Stimulated activated CD4-positive, alpha-beta T cell treated with anti-CD3 and anti-CD28 coated beads, Interleukin-2, amount 100 ng/mL, for 48 hours (primary cell): ENCODE measurements at regions not wholly inside any gene's neighbourhood (a gene's known extent, or its start where the extent isn't known, plus 50 kb on each side); places are given as distances from the start of the nearest gene placed in this dataset.
"Not testable (repeated sequence)": the region's sequence is repeated elsewhere in the genome, so short reads cannot be mapped to it uniquely, and the experiment has no call there.

Experiments
- DNase-seq, 2 donors: peaks; one replicate each; pipeline ENCODE4 v3.0.0-alpha.2; 2020

DNA sequence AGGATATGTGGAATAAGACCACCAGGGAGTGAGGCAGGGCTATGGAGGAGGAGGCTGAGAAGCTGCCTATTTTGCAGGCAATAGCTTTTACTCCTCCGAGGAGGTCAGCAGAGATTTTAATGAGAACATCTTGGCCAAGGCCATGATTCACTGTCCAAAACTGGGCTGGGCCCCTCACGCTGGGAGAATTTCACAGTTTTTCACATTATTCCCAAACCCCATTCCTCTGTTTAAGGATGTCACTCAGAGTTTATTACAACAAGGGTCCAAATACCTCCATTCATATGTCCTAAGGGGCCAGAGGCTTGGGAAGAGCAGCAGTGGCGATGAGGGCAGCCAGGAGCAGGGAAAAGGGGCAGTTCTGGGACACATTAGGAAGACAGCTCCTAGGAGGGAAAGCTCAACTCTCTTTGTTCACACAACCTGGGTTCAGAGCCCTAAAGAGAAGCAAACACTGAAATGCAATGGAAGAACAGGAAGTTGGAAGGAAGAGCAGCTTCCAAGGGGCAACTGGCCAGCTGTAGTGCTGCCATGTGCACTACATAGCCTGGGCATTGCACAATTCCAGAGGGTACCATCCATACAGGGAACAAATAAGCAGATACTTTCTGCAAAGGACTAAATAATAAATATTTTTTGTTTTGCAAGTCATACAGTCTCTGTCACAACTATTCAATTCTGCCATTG lies 283.2 kb downstream of the NUAK1 start:
- no peak for DNase-seq

DNA sequence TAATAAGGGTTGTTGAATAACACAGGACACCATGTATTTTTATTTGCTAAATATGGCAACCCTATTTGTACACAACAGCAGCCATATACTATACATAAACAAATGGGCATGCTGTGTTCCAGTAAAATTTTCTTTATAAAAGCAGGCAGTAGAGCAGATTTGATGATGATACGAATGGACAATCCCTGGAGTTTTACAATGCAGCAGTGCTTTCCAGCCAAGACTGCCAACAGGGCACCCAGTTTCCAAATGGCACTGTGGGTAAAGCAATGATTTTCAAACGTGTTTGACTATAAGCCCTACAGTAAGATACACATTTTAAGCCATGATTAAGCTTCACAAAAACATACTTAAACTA lies 282.7 kb downstream of the NUAK1 start:
- DNase-seq: no peak

DNA sequence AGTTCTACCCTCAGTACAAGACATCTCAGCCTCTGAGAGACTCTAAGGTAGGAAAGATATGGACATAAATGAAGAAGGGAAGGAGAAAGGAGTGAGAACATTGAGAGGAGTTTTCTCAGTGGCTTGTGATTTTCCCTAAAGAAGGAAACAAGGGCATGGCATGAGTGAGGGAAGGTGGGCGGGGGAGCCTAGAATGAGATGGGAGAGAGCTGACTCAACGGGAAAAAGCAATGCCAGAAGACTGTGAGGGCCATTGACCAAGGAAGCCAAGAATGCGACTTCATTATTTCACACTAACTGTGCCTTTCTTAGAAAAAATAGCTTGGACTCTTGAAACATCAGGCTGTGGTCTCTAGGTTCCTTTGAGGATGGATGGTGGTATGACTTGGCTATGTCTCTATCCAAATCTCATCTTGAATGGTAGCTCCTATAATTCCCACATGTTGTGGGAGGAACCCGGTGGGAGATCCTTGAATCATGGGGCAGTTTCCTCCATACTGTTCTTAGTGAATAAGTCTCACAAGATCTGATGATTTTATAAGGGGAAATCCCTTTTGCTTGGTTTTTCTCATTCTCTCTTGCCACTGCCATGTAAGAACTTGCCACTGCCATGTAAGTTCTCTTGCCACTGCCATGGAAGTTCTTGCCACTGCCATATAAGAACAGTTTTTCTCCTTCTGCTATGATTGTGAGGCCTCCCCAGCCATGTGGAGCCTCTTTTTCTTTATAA lies 279.6 kb downstream of the NUAK1 start:
- no peak for DNase-seq

DNA sequence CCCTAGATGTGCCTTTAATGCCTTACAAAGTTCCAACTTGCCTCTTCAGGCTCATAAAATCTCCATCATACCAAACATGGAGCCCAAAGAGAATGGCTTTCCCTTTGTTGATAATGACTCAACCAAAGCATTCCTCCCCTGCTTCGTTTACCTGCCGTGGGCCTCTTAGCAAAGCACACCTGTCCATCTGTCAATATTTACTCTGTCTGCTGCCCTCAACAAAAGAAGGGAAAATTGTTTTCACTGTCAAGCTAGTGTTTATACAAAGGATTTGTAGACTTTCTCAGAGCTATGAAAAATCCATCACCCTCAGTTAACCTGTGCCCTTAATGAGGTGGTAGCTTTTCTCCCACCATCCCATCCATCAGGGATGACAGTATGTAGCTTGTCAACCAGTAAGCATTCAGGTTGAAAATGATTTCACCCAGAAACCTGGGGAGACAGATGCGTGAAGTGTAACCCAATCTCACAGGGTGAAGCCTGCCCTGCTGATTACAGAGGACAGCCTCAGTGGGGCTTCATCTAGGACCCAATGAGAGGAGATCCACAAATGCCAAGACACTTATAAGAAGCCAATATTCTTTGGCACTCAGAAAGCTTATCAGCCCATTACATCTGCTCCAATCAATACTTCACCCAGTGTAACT lies 278.1 kb downstream of the NUAK1 start:
- DNase-seq: no peak

DNA sequence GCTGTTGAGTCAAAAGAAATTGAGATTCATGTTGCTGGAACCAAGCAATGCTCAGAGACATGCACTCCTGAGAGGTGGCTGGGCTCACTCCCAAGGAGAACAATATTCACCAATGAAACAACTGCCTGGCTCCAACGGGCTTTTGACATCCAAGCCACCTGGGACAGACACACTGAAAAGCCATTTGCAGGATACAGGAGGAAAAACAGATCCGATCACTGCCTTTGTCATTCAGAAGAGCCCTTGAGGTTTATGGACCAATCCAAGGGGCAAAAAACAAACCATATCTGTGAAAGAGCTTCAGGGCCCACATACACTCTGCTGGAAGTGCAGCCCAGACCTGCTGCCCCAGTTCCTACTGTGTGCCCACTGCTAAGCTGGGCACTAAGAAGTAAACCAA lies 277.5 kb downstream of the NUAK1 start:
- no peak for DNase-seq

DNA sequence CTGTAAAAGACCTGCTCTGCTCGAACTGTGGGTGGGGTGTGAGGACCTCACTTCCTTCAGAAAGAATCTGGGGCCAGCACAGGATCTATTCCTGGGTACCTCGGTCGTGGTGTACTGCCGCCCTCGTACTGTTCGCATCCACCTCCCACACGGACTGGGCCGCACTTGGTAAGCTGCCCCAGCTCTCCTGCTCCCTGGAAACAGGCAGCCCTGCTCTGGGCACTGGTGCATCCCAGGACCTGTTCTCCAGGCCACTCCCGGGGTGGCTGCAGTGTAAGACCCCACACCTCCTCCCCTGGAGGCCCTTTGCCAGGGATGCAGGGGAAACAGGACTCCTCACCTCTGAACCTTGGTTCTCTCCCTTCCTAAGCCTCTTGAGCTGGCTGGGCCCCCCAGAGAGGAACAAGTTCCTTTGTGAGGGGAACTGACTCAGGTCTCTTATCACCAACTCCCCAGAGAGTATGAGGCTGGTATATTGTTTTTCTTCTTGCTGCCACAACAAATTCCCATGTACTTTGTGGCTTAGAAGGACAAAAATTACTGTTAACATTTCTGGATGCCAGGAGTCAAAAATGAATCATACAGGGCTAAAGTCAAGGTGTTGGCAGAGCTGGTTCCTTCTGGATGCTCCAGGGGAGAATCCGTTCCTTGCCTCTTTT lies 276.5 kb downstream of the NUAK1 start:
- no peak for DNase-seq

DNA sequence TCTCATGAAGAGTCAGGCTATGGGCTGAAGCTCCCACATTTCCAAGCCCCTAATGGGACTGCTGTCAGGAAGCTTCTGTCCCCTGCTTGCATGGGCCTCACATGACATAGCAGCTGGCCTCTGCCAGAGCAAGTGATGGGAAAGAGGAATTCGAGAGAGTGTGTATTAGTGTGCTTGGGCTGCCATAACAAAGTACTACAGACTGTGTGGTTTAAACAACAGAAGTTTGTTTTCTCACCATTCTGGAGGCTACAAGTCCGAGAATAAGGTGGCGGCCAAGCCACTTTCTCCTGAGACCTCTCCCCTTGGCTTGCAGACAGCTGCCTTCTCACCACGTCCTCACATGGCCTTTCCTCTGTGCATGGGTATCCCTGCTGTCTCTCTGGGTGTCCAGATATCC lies 274.4 kb downstream of the NUAK1 start:
- no peak for DNase-seq

DNA sequence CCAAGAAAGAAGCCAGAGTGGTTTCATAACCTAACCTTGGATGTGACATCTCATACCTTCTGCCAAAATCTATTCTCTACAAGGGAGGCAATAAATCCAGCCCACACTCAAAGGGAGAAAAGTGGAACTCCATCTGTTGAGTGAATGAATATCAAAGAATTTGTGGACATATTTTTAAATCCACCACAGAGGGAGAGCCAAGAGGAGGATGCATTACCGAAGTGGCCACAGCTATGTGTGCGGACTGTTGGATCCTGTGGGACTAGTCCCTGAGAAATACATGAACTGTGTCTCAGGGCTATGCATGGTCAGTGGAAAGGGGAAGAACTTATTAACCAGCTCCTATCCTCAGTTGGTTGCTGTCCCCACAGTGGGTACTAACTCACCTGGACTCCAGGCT lies 273.9 kb downstream of the NUAK1 start:
- DNase-seq: no peak

DNA sequence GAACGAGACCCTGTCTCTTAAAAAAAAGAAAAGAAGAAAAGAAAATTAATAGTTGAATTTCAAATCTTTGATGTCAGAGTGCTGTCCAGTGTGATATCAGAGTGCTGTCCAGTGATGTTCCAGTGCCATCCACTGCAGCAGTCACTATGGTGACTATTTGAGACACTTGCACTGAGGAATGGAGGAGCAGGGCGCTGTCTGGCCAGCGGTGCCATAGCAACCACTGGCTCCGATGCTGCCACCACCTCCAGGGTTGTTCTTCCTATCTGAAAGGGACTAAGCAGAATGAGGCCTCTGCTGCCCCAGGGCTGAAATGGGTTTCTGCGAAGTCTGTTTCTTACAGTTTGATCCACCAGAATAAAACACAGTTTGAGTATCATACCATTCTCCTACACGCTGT lies 272.9 kb downstream of the NUAK1 start:
- DNase-seq: no peak

DNA sequence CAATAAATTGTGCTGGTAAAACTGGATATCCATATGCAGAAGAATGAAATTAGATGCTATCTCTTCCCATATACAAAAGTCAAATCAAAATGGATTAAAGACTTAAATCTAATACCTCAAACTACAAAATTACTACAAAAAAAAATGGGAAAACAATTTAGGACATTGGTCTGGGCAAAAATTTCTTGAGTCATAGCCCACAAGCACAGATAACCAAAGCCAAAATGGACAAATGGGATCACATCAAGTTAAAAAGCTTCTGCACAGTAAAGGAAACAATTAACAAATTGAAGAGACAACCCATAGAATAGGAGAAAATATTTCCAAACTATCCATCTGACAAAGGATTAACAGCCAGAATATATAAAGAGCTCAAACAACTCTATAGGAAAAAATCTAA lies 264.6 kb downstream of the NUAK1 start:
- DNase-seq: no peak

DNA sequence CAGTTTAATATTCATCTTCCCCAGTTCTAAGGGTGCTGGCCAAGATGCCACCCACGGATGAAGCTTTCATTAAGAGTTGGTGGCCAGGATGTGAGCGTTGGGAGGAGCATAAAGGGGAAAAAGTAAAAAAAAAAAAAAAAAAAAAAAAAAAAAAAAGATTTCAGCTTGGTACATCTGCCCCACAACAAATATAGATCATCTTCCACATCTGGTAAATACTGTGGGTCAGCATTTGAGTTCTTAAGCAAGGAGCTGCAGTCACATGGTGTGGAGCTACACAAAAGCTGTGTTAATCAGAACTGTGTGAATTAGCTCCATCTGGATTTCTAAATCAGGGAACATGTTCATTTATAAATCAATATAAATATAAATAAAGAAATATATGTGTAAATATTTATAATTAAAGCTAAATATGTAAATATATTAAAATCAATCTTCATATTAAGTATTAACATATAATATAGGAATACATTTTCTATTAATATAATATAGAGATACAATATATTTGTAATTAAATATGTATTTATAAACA lies 262.3 kb downstream of the NUAK1 start:
- no peak for DNase-seq

DNA sequence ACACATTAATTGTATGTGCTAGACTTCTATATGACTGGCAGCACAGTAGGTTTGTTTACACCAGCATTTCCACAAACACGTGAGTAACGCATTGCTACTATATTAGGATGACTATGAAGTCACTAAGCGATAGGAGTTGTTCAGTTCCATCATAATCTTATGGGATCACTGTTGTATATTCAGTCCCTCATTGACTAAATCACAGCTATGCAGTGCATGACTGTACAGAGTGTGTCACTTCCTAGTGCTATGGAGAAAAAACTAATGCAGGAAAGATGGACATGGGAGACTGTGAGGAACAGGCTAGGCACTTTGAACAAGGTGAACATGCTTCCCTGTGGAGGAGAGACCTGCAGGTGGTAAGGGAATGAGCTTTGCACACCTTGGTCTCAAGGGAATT lies 259.8 kb downstream of the NUAK1 start:
- no peak for DNase-seq

DNA sequence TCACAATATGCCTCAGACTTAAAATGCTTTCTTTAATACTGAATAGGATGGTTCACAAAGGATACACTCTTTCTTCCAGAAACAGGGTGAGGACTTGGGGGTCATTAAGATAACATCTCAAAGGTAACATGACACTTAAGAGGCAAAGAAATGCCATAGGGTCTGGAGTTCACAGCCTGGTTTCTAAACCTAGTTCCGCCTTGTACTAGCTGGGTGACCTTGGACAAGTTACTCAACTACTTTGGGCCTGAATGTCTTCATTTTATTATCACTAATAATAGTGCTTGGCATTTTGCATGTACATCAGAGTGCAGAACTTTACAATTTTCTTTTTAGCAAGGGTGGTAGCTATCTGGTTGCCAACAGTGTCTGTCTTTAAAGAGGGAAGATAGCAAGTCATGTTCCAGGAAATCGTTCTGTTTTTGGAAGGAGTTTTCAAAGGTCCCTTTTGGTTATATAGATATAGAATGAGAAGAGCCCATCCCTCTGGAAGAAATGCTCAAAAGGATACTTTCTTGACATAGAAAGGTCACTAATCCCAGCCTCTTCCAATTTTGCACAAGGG lies 257.8 kb downstream of the NUAK1 start:
- no peak for DNase-seq

DNA sequence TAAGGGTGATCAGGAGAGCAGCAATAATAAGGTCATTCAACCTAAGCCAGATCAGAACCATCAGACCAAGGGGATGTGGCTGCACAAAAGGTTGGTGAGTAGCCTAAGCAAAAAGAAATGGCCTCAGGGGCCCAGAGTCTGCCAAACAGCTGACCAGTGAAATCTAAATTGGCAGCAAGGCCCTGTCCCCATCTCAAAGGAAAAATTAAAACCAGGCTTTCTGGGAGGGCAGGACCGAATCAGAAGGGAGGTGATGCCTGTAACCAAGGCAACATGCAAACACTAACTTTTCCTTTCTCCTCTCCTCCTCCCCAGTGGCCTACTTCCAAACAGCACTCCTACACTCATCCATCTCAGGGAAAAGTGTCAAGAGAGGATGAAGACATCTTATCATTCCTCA lies 256.4 kb downstream of the NUAK1 start:
- no peak for DNase-seq

DNA sequence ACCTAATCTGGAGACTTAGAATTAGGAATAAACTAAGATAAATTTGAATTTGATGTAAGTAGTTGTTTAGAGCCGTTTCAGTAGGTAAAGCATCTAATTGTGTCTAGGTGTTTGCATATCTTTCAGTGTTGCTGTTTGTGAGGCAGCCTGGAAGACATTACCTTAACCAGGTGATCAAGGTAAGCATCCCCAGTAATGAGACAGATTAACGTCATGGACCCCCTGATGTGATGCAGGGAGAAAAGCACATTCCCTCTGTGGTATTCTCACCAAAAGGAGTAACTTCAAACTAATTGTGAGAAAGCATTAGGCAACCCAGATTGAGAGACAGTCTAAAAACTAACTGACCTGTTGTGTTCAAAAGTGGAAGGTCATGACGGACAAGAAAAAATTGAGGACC lies 251.6 kb downstream of the NUAK1 start:
- no peak for DNase-seq

DNA sequence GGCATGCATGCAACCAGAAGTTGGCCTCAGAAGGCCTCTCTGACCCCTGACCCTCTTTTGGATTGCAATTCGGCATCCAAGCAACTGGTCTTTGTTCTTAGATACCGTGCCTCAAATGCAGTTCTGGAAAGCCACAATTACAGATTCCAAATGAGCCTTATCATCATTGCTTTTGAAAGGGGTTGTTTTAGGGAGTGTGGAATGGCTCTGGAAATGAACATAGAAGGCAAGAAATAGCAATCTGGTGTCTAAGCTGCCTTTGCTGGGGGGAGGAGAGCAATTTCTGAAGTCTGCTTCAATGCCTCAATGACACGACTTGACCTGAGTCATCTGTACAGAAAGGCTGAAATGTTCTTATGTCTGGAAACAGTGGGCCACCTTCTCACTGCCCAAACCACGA lies 250.1 kb downstream of the NUAK1 start:
- no peak for DNase-seq

DNA sequence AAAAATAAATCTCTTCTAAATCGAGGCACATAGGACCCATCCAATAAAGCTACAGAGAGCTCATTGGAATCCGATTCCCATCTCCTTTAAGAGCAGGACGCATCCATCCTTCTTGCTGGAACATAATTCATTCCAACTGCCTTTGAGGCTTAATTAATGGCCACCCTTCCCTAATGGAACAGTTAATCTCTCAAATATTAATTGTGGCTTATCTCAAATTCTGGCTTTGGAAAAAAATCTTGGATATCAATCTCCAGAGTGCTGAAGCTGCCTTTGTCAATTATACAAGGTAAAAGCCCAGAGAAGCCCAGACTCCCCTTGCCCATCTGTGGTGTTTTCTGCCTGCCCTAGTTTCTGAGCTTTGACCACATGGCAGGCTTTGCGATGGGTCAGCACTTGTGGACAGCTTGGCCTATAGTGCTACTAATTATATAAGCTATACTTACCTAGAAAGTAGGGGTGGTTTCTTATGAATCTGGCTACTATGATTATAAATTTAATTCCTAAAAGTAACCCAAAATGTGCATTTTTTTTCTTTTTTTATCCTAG lies 246.3 kb downstream of the NUAK1 start:
- DNase-seq: no peak

DNA sequence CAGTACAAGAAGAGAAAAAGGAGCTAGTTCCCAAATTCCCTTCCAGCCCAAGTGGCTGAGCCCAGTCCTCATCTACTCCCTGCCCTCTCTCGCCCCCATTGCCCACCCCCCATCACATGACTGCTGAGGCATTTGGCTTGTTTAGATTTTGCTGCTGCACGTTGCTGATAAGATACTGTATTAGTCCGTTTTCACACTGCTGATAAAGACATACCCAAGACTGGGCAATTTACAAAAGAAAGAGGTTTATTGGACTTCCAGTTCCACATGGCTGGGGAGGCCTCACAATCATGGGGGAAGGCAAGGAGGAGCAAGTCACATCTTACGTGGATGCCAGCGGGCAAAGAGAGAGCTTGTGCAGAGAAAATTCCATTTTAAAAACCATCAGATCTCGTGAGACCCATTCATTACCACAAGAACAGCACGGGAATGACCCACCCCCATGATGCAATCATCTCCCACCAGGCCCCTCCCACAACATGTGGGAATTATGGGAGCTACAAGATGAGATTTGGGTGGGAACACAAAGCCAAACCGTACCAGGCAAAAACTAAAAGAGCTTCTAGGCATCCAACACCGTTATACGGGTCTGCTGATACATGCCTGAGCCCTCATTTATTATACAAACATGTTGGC lies 243.4 kb downstream of the NUAK1 start:
- DNase-seq: not testable (repeated sequence)

DNA sequence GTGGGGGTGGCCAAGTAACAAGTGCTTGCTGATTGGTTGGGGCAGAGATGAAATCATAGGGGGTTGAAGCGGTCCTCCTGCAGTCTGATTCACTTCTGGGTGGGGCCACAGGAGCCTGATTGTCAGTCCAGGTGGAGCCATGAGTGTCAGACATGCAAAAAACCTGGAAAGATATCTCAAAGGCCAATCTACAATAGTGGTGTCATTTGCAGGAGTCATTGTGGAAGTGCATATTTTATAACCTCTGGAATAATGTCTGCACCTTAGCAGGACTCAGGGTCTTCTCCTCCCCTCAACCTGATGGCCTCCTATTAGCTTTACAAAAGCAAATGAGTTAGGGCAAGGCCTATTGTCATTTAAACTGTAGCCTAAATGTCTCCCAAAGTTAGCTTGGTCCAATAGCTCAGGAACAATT lies 241.4 kb downstream of the NUAK1 start:
- DNase-seq: no peak

DNA sequence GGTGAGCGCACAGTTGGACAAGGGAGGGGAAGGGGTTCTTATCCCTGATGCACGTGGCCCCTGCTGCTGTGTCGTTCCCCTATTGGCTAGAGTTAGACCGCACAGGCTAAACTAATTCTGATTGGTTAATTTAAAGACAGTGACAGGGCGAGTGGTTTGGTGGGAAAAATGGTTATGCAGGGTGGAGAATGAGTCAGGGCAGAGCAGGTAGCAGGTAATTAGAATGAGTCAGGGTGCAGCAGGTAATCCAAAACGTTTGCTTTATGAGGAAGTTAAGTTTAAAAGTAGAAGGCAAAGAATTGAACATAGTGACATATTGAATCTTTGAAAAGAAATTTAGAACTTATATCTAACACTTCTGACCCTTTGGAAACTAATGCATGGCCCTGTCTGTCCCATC lies 240.5 kb downstream of the NUAK1 start:
- not testable (repeated sequence) for DNase-seq

DNA sequence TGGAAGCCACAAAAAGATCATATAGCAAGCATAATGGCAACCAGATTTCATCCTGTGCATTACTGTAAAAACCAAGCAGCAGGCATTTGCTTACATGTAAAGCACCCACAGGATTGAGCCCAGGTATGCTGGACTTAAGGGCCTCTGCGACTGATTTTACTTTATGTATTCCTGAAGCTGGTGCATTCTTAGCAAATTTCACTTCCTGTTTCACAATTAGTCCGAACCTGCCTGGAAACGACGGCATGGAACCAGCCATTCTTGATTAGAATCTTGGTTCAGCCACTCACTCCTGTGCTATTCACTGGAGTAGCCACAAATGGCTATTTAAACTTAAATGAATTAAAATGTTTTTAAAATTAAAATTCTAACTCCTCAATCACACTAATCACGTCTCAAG lies 239.2 kb downstream of the NUAK1 start:
- DNase-seq: no peak

DNA sequence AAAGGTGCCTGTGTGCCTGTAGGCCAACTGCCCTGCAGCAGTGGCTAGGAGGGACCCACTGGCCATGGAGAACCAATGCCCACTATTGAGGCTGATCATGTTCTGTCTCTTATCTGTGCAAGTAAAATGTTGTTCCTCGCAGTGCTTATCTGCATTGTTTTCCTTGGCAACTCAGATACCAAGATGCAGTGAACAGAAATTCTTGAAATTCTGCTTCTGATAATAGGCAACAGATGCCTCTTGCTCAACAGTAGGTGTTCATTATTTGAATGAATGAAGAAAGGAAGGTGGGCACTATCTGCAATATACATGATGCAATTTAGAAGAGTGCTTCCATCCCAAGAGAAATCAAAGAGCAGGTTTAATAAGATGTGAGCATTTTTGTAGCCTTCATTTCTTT lies 232.2 kb downstream of the NUAK1 start:
- DNase-seq: no peak
